HCT116 (cell line): ENCODE measurements at regions not wholly inside any gene's neighbourhood (a gene's known extent, or its start where the extent isn't known, plus 50 kb on each side); places are given as distances from the start of the nearest gene placed in this dataset.

Experiments
- ATAC-seq: fragments of 200-7000 bp; cut with Tn5 transposase; 2 replicates; pipeline ENCODE4 v1.9.1; 2020; ENCODE audit warnings: mild to moderate bottlenecking, moderate library complexity
- BruUV-seq: library from RNA; stranded (reverse); fragments of 400-500 nt; replicated peaks from 2 replicates; lab custom pipeline; 2021; lab: Mats Ljungman, UMichigan
- CTCF ChIA-PET: fragments of 300-600 bp; sonication (Branson Sonifier 250); formaldehyde crosslinking; loops from one replicate; lab custom pipeline; 2021; ENCODE audit warnings: antibody characterized with exemption; lab: Charles Lee
- POLR2A ChIA-PET: fragments of 300-600, 350-600 bp; sonication (Branson Sonifier 250); formaldehyde crosslinking; loops from one replicate; lab custom pipeline; 2021; ENCODE audit warnings: antibody characterized with exemption; lab: Charles Lee
- RAD21 ChIA-PET, 2 experiments: fragments of 300-600 bp; sonication (Branson Sonifier 250); formaldehyde crosslinking; loops; one replicate each; lab custom pipeline; 2023; ENCODE audit warnings: low total read pairs in 2 of 2; ENCODE audit not compliant: uncharacterized antibody in 2 of 2, unreplicated experiment in 2 of 2, low non-redundant PET in 1 of 2; lab: Charles Lee
- DNase-seq: peaks from one replicate; pipeline ENCODE4 v3.0.0-alpha.2; 2010; ENCODE audit warnings: low read depth, low spot score
- H2AFZ ChIP-seq: fragments of 200-600 bp; shearing (Covaris generic), sonication (generic); 2 replicates; pipeline ENCODE4 v1.6.1; 2017; ENCODE audit warnings: low read depth, mixed run types, mixed read lengths, antibody characterized with exemption, low read length; ENCODE audit not compliant: poor library complexity, severe bottlenecking
- H3K27ac ChIP-seq: 2 replicates; pipeline ENCODE4 v1.5.1; 2012; ENCODE audit warnings: low read depth, low read length
- H3K27me3 ChIP-seq: fragments of 200-600 bp; sonication (generic); 2 replicates; pipeline ENCODE4 v1.6.1; 2016; ENCODE audit warnings: mixed run types, low read length, mixed read lengths; ENCODE audit not compliant: insufficient read depth
- H3K36me3 ChIP-seq, 2 experiments: fragments of 200-500 bp in 1 of 2; fragments of 200-600 bp in 1 of 2; sonication (Bioruptor generic) in 1 of 2; sonication (generic) in 1 of 2; 2 replicates each; pipeline versions ENCODE4 v1.5.1 to v1.6.1; 2014 to 2016; ENCODE audit warnings: low read length in 2 of 2, inconsistent platforms in 1 of 2, mixed read lengths in 1 of 2, mixed run types in 1 of 2; ENCODE audit not compliant: insufficient read depth in 2 of 2, control insufficient read depth in 1 of 2
- H3K4me1 ChIP-seq, 2 experiments: fragments of 200-600 bp in 1 of 2; sonication (generic) in 1 of 2; 2 replicates each; pipeline versions ENCODE4 v1.5.1 to v1.6.1; 2012 to 2017; ENCODE audit warnings: low read length in 2 of 2, inconsistent platforms in 1 of 2, mild to moderate bottlenecking in 1 of 2, mixed read lengths in 1 of 2, mixed run types in 1 of 2, moderate library complexity in 1 of 2; ENCODE audit not compliant: insufficient read depth in 2 of 2, control insufficient read depth in 1 of 2
- H3K4me2 ChIP-seq: fragments of 200-600 bp; sonication (generic); 2 replicates; pipeline ENCODE4 v1.6.1; 2017; ENCODE audit warnings: mixed run types, low read length, mixed read lengths
- H3K4me3 ChIP-seq, 2 experiments: fragments of 200-600 bp in 1 of 2; sonication (generic) in 1 of 2; replicated peaks in 1 of 2; 2 replicates each; pipeline ENCODE4 v1.5.1; 2011 to 2016; ENCODE audit warnings: low read length in 2 of 2, control low read depth in 1 of 2, low read depth in 1 of 2, mild to moderate bottlenecking in 1 of 2, mixed read lengths in 1 of 2, mixed run types in 1 of 2
- H3K79me2 ChIP-seq: fragments of 200-600 bp; sonication (generic); 2 replicates; pipeline ENCODE4 v1.6.1; 2017; ENCODE audit warnings: mild to moderate bottlenecking, mixed run types, low read length, moderate library complexity, mixed read lengths; ENCODE audit not compliant: insufficient read depth
- H3K9ac ChIP-seq: fragments of 200-600 bp; sonication (generic); 2 replicates; pipeline ENCODE4 v1.6.1; 2016; ENCODE audit warnings: low read length, mixed read lengths
- H3K9me2 ChIP-seq: fragments of 200-600 bp; sonication (generic), shearing (Covaris generic); 2 replicates; pipeline ENCODE4 v1.6.1; 2017; ENCODE audit warnings: mixed run types, mild to moderate bottlenecking, moderate library complexity; ENCODE audit not compliant: insufficient read depth
- H3K9me3 ChIP-seq, 2 experiments: fragments of 200-500 bp in 1 of 2; fragments of 200-600 bp in 1 of 2; sonication (Bioruptor generic) in 1 of 2; sonication (generic) in 1 of 2; 2 replicates each; pipeline ENCODE4 v1.6.1; 2014 to 2017; ENCODE audit warnings: low read length in 2 of 2, mixed read lengths in 2 of 2, inconsistent platforms in 1 of 2, low read depth in 1 of 2, mild to moderate bottlenecking in 1 of 2, mixed run types in 1 of 2, moderate library complexity in 1 of 2; ENCODE audit not compliant: control insufficient read depth in 1 of 2, insufficient read depth in 1 of 2
- H4K20me1 ChIP-seq: fragments of 200-600 bp; sonication (generic), shearing (Covaris generic); 2 replicates; pipeline ENCODE4 v1.6.1; 2017; ENCODE audit warnings: mixed run types, mild to moderate bottlenecking, moderate library complexity; ENCODE audit not compliant: insufficient read depth
- CEBPB ChIP-seq: IDR thresholded peaks from 2 replicates; pipeline ENCODE4 v1.6.1; 2012; ENCODE audit warnings: low read depth
- EGR1 ChIP-seq: IDR thresholded peaks from 2 replicates; pipeline ENCODE4 v1.6.1; 2012; ENCODE audit warnings: low read depth
- ELF1 ChIP-seq: IDR thresholded peaks from 2 replicates; pipeline ENCODE4 v1.6.1; 2012; ENCODE audit warnings: low read depth, borderline replicate concordance
- EZH2 ChIP-seq: fragments of 200-600 bp; sonication (generic); IDR thresholded peaks from 2 replicates; pipeline ENCODE4 v1.6.1; 2017; ENCODE audit warnings: antibody characterized with exemption, mixed run types
- EZH2phosphoT487 ChIP-seq: fragments of 200-600 bp; IDR thresholded peaks from 2 replicates; pipeline ENCODE4 v1.6.1; 2018; ENCODE audit warnings: antibody characterized with exemption, borderline replicate concordance
- JUND ChIP-seq: IDR thresholded peaks from 2 replicates; pipeline ENCODE4 v1.6.1; 2012
- POLR2AphosphoS5 ChIP-seq: IDR thresholded peaks from 2 replicates; pipeline ENCODE4 v1.6.1; 2011; ENCODE audit warnings: mild to moderate bottlenecking, low read depth, low read length, moderate library complexity
- RAD21 ChIP-seq: IDR thresholded peaks from 2 replicates; pipeline ENCODE4 v1.6.1; 2012; ENCODE audit warnings: low read depth, mild to moderate bottlenecking
- SIN3A ChIP-seq: IDR thresholded peaks from 2 replicates; pipeline ENCODE4 v1.6.1; 2012; ENCODE audit warnings: low read depth
- SP1 ChIP-seq: IDR thresholded peaks from 2 replicates; pipeline ENCODE4 v1.6.1; 2012; ENCODE audit warnings: low read depth
- YY1 ChIP-seq: IDR thresholded peaks from 2 replicates; pipeline ENCODE4 v1.6.1; 2011; ENCODE audit warnings: low read length, low read depth, moderate library complexity, mild to moderate bottlenecking; ENCODE audit not compliant: insufficient replicate concordance; ENCODE audit errors: extremely low read depth
- ZFX ChIP-seq: fragments of 450-650 bp; IDR thresholded peaks from 2 replicates; pipeline ENCODE4 v1.6.1; 2017
- ZNF274 ChIP-seq: fragments of 200-500 bp; sonication (Bioruptor generic); IDR thresholded peaks from 2 replicates; pipeline ENCODE4 v1.6.1; 2014; ENCODE audit warnings: mild to moderate bottlenecking, low read depth, low read length, inconsistent platforms
- intact Hi-C: fragments of 100-400 bp; cut with micrococcal nuclease; formaldehyde crosslinking; loops from 2 replicates; pipeline ENCODE4 v1.10.0; 2022
- TF ChIP-seq, protein P1 (sequence below): IDR thresholded peaks from 2 replicates; pipeline ENCODE4 v1.6.1; 2012
- TF ChIP-seq, protein P2 (sequence below): IDR thresholded peaks from 2 replicates; pipeline ENCODE4 v1.6.1; 2012
- TF ChIP-seq, protein P3 (sequence below): IDR thresholded peaks from 2 replicates; pipeline ENCODE4 v1.6.1; 2011; ENCODE audit warnings: mild to moderate bottlenecking, low read length, moderate library complexity; ENCODE audit not compliant: insufficient replicate concordance; ENCODE audit errors: extremely low read depth
- TF ChIP-seq, protein P4 (sequence below), 3 experiments: fragments of 200-600 bp in 1 of 3; sonication (generic) in 1 of 3; IDR thresholded peaks in 2 of 3; conservative IDR thresholded peaks in 1 of 3; 2 replicates each; pipeline ENCODE4 v1.5.1; 2012 to 2017; ENCODE audit warnings: low read depth in 2 of 3, low read length in 2 of 3, antibody characterized with exemption in 1 of 3, borderline replicate concordance in 1 of 3, control low read depth in 1 of 3, mild to moderate bottlenecking in 1 of 3, mixed read lengths in 1 of 3, mixed run types in 1 of 3, moderate library complexity in 1 of 3; ENCODE audit not compliant: insufficient read depth in 1 of 3

DNA sequence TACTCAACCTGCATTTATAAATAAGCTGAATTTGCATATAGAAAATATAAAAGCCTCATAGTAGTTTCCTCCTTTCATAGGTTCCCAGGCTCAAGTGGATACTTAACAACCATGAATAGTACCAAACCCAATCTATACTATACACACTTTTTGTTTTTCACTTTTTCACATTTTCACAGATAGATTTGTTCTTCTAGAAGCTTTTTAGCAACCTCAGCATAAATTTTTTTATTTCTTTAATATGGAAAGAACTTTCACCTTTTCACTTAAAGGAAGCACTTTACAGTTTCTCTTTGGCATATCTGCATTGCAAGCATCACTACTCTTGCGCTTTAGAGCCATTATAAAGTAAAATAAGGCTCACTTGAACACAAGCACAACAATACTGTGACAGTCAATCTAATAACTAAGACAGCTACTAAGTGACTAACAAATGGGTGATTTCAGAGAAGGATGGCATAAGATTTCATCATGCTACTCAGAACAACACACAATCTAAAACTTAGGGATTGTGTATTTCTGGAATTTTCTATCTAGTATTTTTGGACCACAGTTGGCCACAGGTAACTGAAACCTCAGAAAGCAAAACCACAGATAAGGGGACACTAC is 1063.6 kb downstream of the FAM181B start:
- H3K27me3 ChIP-seq = no peaks in the 10 kb centered on the region
- no peak overlapping the region for H3K27ac ChIP-seq
- no peak overlapping the region for H3K4me2 ChIP-seq
- peaks cover 0 to 14% of the 10 kb centered on the region in 2 experiments; a peak in 1 of 4 replicates for H3K9me3 ChIP-seq
- no peak overlapping the region for H3K4me3 ChIP-seq
- ChIA-PET RAD21 (no interaction called here), CTCF (no interaction called here), POLR2A (no interaction called here)
- H3K79me2 ChIP-seq = no peaks in the 10 kb centered on the region
- intact Hi-C loops = no loop called here
- BruUV-seq = no TSS peak
- no peak for TF ChIP-seq ZNF274
- no peak for TF ChIP-seq ZFX
- no peak for TF ChIP-seq SIN3A
- TF ChIP-seq ELF1 = no peak
- TF ChIP-seq SP1 = no peak
- TF ChIP-seq RAD21 = no peak
- no peak for TF ChIP-seq YY1
- no peak for TF ChIP-seq JUND
- TF ChIP-seq EZH2phosphoT487 = no peak
- TF ChIP-seq EZH2 = no peak
- TF ChIP-seq, protein P1, sequence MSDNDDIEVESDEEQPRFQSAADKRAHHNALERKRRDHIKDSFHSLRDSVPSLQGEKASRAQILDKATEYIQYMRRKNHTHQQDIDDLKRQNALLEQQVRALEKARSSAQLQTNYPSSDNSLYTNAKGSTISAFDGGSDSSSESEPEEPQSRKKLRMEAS = no peak
- TF ChIP-seq CEBPB = no peak
- TF ChIP-seq, protein P2, sequence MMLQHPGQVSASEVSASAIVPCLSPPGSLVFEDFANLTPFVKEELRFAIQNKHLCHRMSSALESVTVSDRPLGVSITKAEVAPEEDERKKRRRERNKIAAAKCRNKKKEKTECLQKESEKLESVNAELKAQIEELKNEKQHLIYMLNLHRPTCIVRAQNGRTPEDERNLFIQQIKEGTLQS = no peak
- TF ChIP-seq EGR1 = no peak
- TF ChIP-seq, protein P3, sequence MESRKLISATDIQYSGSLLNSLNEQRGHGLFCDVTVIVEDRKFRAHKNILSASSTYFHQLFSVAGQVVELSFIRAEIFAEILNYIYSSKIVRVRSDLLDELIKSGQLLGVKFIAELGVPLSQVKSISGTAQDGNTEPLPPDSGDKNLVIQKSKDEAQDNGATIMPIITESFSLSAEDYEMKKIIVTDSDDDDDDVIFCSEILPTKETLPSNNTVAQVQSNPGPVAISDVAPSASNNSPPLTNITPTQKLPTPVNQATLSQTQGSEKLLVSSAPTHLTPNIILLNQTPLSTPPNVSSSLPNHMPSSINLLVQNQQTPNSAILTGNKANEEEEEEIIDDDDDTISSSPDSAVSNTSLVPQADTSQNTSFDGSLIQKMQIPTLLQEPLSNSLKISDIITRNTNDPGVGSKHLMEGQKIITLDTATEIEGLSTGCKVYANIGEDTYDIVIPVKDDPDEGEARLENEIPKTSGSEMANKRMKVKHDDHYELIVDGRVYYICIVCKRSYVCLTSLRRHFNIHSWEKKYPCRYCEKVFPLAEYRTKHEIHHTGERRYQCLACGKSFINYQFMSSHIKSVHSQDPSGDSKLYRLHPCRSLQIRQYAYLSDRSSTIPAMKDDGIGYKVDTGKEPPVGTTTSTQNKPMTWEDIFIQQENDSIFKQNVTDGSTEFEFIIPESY = no peak
- TF ChIP-seq, protein P4, sequence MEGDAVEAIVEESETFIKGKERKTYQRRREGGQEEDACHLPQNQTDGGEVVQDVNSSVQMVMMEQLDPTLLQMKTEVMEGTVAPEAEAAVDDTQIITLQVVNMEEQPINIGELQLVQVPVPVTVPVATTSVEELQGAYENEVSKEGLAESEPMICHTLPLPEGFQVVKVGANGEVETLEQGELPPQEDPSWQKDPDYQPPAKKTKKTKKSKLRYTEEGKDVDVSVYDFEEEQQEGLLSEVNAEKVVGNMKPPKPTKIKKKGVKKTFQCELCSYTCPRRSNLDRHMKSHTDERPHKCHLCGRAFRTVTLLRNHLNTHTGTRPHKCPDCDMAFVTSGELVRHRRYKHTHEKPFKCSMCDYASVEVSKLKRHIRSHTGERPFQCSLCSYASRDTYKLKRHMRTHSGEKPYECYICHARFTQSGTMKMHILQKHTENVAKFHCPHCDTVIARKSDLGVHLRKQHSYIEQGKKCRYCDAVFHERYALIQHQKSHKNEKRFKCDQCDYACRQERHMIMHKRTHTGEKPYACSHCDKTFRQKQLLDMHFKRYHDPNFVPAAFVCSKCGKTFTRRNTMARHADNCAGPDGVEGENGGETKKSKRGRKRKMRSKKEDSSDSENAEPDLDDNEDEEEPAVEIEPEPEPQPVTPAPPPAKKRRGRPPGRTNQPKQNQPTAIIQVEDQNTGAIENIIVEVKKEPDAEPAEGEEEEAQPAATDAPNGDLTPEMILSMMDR (IDR thresholded peaks at IDR 0.05 in 2 of 3, conservative IDR thresholded peaks at IDR 0.05 in 1 of 3; ENCODE audit: borderline replicate concordance in 1 of 3, insufficient read depth in 1 of 3, low read depth in 2 of 3, low read length in 2 of 3) = no peak
- TF ChIP-seq POLR2AphosphoS5 = no peak
- H2AFZ ChIP-seq = no peak overlapping the region
- H3K9me2 ChIP-seq = no peaks in the 10 kb centered on the region
- H3K9ac ChIP-seq = no peak overlapping the region
- H3K36me3 ChIP-seq = no peaks in the 10 kb centered on the region
- H3K4me1 ChIP-seq = no peaks in the 10 kb centered on the region
- no peaks in the 10 kb centered on the region for H4K20me1 ChIP-seq
- ATAC-seq = no peak
- no peak for DNase-seq
